ENCODE measurements at regions not wholly inside any gene's neighbourhood (a gene's known extent, or its start where the extent isn't known, plus 50 kb on each side); places are given as distances from the start of the nearest gene placed in this dataset.

DNA sequence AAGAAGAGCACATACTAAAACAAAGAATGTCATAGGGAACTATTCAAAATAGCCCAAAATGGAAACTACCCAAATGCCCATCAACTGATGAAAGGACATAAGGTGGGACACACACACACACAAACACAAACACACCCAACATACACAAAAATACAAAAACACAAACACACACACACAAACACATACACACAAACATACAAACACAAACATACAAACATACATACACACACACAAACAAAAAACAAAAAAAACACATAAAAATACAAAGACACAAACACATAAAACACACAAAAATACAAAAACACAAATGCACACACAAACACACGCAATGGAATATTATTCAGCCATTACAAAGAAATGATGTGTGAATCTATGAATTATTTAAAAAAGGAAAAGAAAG lies 203.6 kb downstream of the ERMARD start:
- no peaks in the 10 kb centered on the region for H4K20me1 ChIP-seq (ENCODE audit: insufficient read depth, poor library complexity, severe bottlenecking)
- no peaks in the 10 kb centered on the region for H3K79me2 ChIP-seq
- 100% methylated on average over 1 of the region's 1 CpG for WGBS (ENCODE audit: low lambda C conversion rate, missing lambda C conversion rate)
- no peaks in the 10 kb centered on the region for H3K27me3 ChIP-seq
- no peak overlapping the region for H3K4me2 ChIP-seq
- H3K9me2 ChIP-seq (replicated peaks; ENCODE audit: insufficient read depth) = no peaks in the 10 kb centered on the region
- no peaks in the 10 kb centered on the region for H3K9me3 ChIP-seq (ENCODE audit: low read depth)
- no peaks in the 10 kb centered on the region for H3K4me1 ChIP-seq (ENCODE audit: insufficient read depth)
- no peak overlapping the region for H2AFZ ChIP-seq
- H3K36me3 ChIP-seq (replicated peaks; ENCODE audit: insufficient read depth, low read depth) = no peaks in the 10 kb centered on the region
- no peak overlapping the region for H3K4me3 ChIP-seq
- no peak for DNase-seq (ENCODE audit: low spot score)
- no peak for TF ChIP-seq EZH2 (IDR thresholded peaks at IDR 0.05; ENCODE audit: borderline replicate concordance)
- TF ChIP-seq, protein P1, sequence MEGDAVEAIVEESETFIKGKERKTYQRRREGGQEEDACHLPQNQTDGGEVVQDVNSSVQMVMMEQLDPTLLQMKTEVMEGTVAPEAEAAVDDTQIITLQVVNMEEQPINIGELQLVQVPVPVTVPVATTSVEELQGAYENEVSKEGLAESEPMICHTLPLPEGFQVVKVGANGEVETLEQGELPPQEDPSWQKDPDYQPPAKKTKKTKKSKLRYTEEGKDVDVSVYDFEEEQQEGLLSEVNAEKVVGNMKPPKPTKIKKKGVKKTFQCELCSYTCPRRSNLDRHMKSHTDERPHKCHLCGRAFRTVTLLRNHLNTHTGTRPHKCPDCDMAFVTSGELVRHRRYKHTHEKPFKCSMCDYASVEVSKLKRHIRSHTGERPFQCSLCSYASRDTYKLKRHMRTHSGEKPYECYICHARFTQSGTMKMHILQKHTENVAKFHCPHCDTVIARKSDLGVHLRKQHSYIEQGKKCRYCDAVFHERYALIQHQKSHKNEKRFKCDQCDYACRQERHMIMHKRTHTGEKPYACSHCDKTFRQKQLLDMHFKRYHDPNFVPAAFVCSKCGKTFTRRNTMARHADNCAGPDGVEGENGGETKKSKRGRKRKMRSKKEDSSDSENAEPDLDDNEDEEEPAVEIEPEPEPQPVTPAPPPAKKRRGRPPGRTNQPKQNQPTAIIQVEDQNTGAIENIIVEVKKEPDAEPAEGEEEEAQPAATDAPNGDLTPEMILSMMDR (IDR thresholded peaks at IDR 0.05; ENCODE audit: poor library complexity) = no peak
- no peak for TF ChIP-seq EZH2phosphoT487 (IDR thresholded peaks at IDR 0.05; ENCODE audit: low read depth, severe bottlenecking, unreplicated experiment)
- H3K27ac ChIP-seq = no peak overlapping the region

DNA sequence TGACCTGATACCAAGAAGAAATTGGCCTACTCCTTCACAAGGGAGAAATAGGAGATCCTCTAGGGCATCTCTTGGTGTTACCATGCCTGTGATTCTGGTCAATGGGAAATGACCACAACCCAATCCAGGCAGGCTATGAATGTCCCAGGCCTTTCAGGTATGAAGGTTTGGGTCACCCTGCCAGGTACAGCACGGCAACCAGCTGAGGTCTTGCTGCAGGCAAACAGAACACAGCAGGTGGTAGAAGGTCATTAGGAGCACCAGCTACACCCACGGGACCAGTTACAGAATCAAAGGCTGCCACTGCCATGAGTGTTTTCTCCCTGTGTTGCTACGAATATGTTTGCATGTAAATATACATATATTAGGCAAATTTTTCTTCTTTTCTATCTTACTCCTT lies 202.3 kb downstream of the ERMARD start:
- no peaks in the 10 kb centered on the region for H3K4me1 ChIP-seq (ENCODE audit: insufficient read depth)
- no peak for DNase-seq (ENCODE audit: low spot score)
- H3K9me2 ChIP-seq (replicated peaks; ENCODE audit: insufficient read depth) = no peaks in the 10 kb centered on the region
- H3K27ac ChIP-seq = no peak overlapping the region
- H3K4me3 ChIP-seq = no peak overlapping the region
- no peak for TF ChIP-seq EZH2phosphoT487 (IDR thresholded peaks at IDR 0.05; ENCODE audit: low read depth, severe bottlenecking, unreplicated experiment)
- no peak for TF ChIP-seq EZH2 (IDR thresholded peaks at IDR 0.05; ENCODE audit: borderline replicate concordance)
- TF ChIP-seq, protein P1 (IDR thresholded peaks at IDR 0.05; ENCODE audit: poor library complexity) = no peak
- H3K79me2 ChIP-seq = no peaks in the 10 kb centered on the region
- H4K20me1 ChIP-seq (ENCODE audit: insufficient read depth, poor library complexity, severe bottlenecking) = no peaks in the 10 kb centered on the region
- H3K9me3 ChIP-seq (ENCODE audit: low read depth) = no peaks in the 10 kb centered on the region
- H3K27me3 ChIP-seq = no peaks in the 10 kb centered on the region
- H3K4me2 ChIP-seq = no peak overlapping the region
- H3K36me3 ChIP-seq (replicated peaks; ENCODE audit: insufficient read depth, low read depth) = no peaks in the 10 kb centered on the region
- no peak overlapping the region for H2AFZ ChIP-seq
- 63% methylated on average over 3 of the region's 3 CpGs for WGBS (ENCODE audit: low lambda C conversion rate, missing lambda C conversion rate)

DNA sequence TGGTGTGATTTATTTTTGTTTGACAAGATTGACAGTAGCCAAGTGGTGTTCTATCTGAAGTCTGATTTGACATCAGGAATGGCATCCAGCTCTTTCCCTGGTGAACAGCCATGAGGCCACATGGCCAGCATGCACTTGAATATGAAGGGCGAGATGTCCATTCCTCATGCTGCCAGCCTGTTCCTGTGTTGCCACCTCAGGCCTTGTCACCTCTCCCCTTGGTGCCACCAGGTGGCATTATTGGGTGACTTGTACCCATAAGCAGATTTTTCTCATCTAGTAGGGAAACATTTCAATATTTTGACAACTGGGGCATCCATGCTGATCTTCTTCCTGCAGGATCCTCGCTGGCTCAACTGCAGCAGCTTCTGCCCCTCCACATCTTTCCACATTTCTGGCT lies 199.1 kb downstream of the ERMARD start:
- H3K4me2 ChIP-seq = no peak overlapping the region
- DNase-seq (ENCODE audit: low spot score) = no peak
- H2AFZ ChIP-seq = no peak overlapping the region
- H4K20me1 ChIP-seq (ENCODE audit: insufficient read depth, poor library complexity, severe bottlenecking) = no peaks in the 10 kb centered on the region
- no peaks in the 10 kb centered on the region for H3K27me3 ChIP-seq
- no peak overlapping the region for H3K27ac ChIP-seq
- H3K36me3 ChIP-seq (replicated peaks; ENCODE audit: insufficient read depth, low read depth) = no peaks in the 10 kb centered on the region
- no peak for TF ChIP-seq EZH2phosphoT487 (IDR thresholded peaks at IDR 0.05; ENCODE audit: low read depth, severe bottlenecking, unreplicated experiment)
- TF ChIP-seq, protein P1 (IDR thresholded peaks at IDR 0.05; ENCODE audit: poor library complexity) = no peak
- no peak for TF ChIP-seq EZH2 (IDR thresholded peaks at IDR 0.05; ENCODE audit: borderline replicate concordance)
- H3K4me1 ChIP-seq (ENCODE audit: insufficient read depth) = no peaks in the 10 kb centered on the region
- WGBS (ENCODE audit: low lambda C conversion rate, missing lambda C conversion rate) = 91% methylated on average over 2 of the region's 2 CpGs
- no peaks in the 10 kb centered on the region for H3K79me2 ChIP-seq
- no peaks in the 10 kb centered on the region for H3K9me3 ChIP-seq (ENCODE audit: low read depth)
- no peak overlapping the region for H3K4me3 ChIP-seq
- no peaks in the 10 kb centered on the region for H3K9me2 ChIP-seq (replicated peaks; ENCODE audit: insufficient read depth)
